Neutrophil (primary cell): ENCODE measurements at regions not wholly inside any gene's neighbourhood (a gene's known extent, or its start where the extent isn't known, plus 50 kb on each side); places are given as distances from the start of the nearest gene placed in this dataset.

ENCODE experiments used
- H3K27ac ChIP-seq: fragments of 200-600 bp; sonication (generic); 2 replicates; pipeline ENCODE4 v1.5.1; 2016; ENCODE audit warnings: mild to moderate bottlenecking, moderate library complexity
- H3K27me3 ChIP-seq: fragments of 200-600 bp; sonication (generic); 2 replicates; pipeline ENCODE4 v1.6.0; 2016; ENCODE audit warnings: mild to moderate bottlenecking
- H3K36me3 ChIP-seq: fragments of 200-600 bp; sonication (generic); 2 replicates; pipeline ENCODE4 v1.5.1; 2017
- H3K4me1 ChIP-seq, 2 experiments: fragments of 200-600 bp in 1 of 2; sonication (generic) in 1 of 2; 1 replicate in 1 of 2; 2 replicates in 1 of 2; pipeline versions ENCODE4 v1.5.1 to v1.6.1; 2013 to 2016; ENCODE audit warnings: low read depth in 1 of 2, low read length in 1 of 2, mild to moderate bottlenecking in 1 of 2, moderate library complexity in 1 of 2; ENCODE audit not compliant: control insufficient read depth in 1 of 2, insufficient read depth in 1 of 2
- H3K4me3 ChIP-seq, 2 experiments: fragments of 200-600 bp in 1 of 2; sonication (generic) in 1 of 2; 1 replicate in 1 of 2; 2 replicates in 1 of 2; pipeline ENCODE4 v1.5.1; 2013 to 2016; ENCODE audit warnings: low read depth in 1 of 2, low read length in 1 of 2, mild to moderate bottlenecking in 1 of 2, moderate library complexity in 1 of 2
- H3K9me3 ChIP-seq: fragments of 200-600 bp; sonication (generic); 2 replicates; pipeline ENCODE4 v1.5.1; 2016
- CTCF ChIP-seq: fragments of 200-600 bp; sonication (generic); IDR thresholded peaks from 2 replicates; pipeline ENCODE4 v1.5.1; 2016; ENCODE audit warnings: antibody characterized with exemption

- Histone ChIP-seq H3K27ac (no peak overlapping the region), H3K27me3 (no peaks in the 10 kb centered on the region), H3K4me3 (no peak overlapping the region), H3K36me3 (no peaks in the 10 kb centered on the region), H3K4me1 (no peaks in the 10 kb centered on the region), H3K9me3 (no peaks in the 10 kb centered on the region)
- TF ChIP-seq CTCF = no peak
Observed at GRCh38 chr5:23717486-23717885, 210.1 kb downstream of the PRDM9 start.

GRCh38 chr5:23718564-23718963 lies 211.2 kb downstream of the PRDM9 start:
- Histone ChIP-seq H3K27ac (no peak overlapping the region), H3K9me3 (no peaks in the 10 kb centered on the region), H3K4me3 (no peak overlapping the region), H3K27me3 (no peaks in the 10 kb centered on the region), H3K4me1 (no peaks in the 10 kb centered on the region), H3K36me3 (no peaks in the 10 kb centered on the region)
- no peak for TF ChIP-seq CTCF

GRCh38 chr5:23721336-23721735 lies 213.9 kb downstream of the PRDM9 start:
- no peaks in the 10 kb centered on the region for H3K4me1 ChIP-seq
- no peak overlapping the region for H3K4me3 ChIP-seq
- no peaks in the 10 kb centered on the region for H3K36me3 ChIP-seq
- H3K9me3 ChIP-seq = no peaks in the 10 kb centered on the region
- H3K27me3 ChIP-seq = no peaks in the 10 kb centered on the region
- TF ChIP-seq CTCF = no peak
- H3K27ac ChIP-seq = no peak overlapping the region

GRCh38 chr5:23727271-23727670 lies 219.9 kb downstream of the PRDM9 start:
- Histone ChIP-seq H3K27ac (no peak overlapping the region), H3K4me1 (no peaks in the 10 kb centered on the region), H3K9me3 (no peaks in the 10 kb centered on the region), H3K4me3 (no peak overlapping the region), H3K36me3 (no peaks in the 10 kb centered on the region), H3K27me3 (no peaks in the 10 kb centered on the region)
- TF ChIP-seq CTCF = no peak

GRCh38 chr5:23730023-23730422 lies 222.6 kb downstream of the PRDM9 start:
- TF ChIP-seq CTCF = no peak
- no peaks in the 10 kb centered on the region for H3K4me1 ChIP-seq
- no peaks in the 10 kb centered on the region for H3K9me3 ChIP-seq
- H3K27ac ChIP-seq = no peak overlapping the region
- H3K36me3 ChIP-seq = no peaks in the 10 kb centered on the region
- H3K4me3 ChIP-seq = no peak overlapping the region
- no peaks in the 10 kb centered on the region for H3K27me3 ChIP-seq

GRCh38 chr5:23740029-23740428 lies 232.6 kb downstream of the PRDM9 start:
- Histone ChIP-seq H3K4me3 (no peak overlapping the region), H3K27ac (no peak overlapping the region), H3K4me1 (no peaks in the 10 kb centered on the region), H3K9me3 (no peaks in the 10 kb centered on the region), H3K36me3 (no peaks in the 10 kb centered on the region), H3K27me3 (no peaks in the 10 kb centered on the region)
- TF ChIP-seq CTCF = no peak
